PC-9 (cell line): ENCODE measurements at regions not wholly inside any gene's neighbourhood (a gene's known extent, or its start where the extent isn't known, plus 50 kb on each side); places are given as distances from the start of the nearest gene placed in this dataset.

ENCODE experiments used
- BruUV-seq: library from RNA; stranded (reverse); fragments of 400-500 nt; replicated peaks from 2 replicates; lab custom pipeline; 2021; lab: Mats Ljungman, UMichigan
- CTCF ChIA-PET: fragments of 300-600 bp; sonication (Branson Sonifier 250); formaldehyde crosslinking; loops from one replicate; lab custom pipeline; 2022; ENCODE audit warnings: antibody characterized with exemption; lab: Charles Lee
- POLR2A ChIA-PET: fragments of 300-600 bp; sonication (Branson Sonifier 250); formaldehyde crosslinking; loops from one replicate; lab custom pipeline; 2022; ENCODE audit warnings: antibody characterized with exemption; ENCODE audit not compliant: unreplicated experiment; lab: Charles Lee
- DNase-seq, 2 experiments: peaks; one replicate each; pipeline versions ENCODE4 v3.0.0 to v3.0.0-alpha.2; 2015 to 2022; ENCODE audit warnings: mixed read lengths in 1 of 2
- H2AFZ ChIP-seq: fragments of 200-600 bp; sonication (generic); 2 replicates; pipeline ENCODE4 v1.8.1; 2017; ENCODE audit warnings: antibody characterized with exemption
- H3F3A ChIP-seq: fragments of 200-600 bp; sonication (generic); 2 replicates; pipeline ENCODE4 v1.8.1; 2017; ENCODE audit warnings: antibody characterized with exemption, mild to moderate bottlenecking, low read depth; ENCODE audit not compliant: insufficient read depth
- H3K27ac ChIP-seq: fragments of 200-600 bp; sonication (generic); 2 replicates; pipeline ENCODE4 v1.6.1; 2016; ENCODE audit warnings: mixed run types
- H3K27me3 ChIP-seq: fragments of 200-600 bp; sonication (generic); 2 replicates; pipeline ENCODE4 v1.6.1; 2016; ENCODE audit warnings: low read depth, mixed run types; ENCODE audit not compliant: insufficient read depth
- H3K36me3 ChIP-seq: fragments of 200-600 bp; sonication (generic); 2 replicates; pipeline ENCODE4 v1.6.1; 2016; ENCODE audit warnings: low read depth, mixed run types
- H3K4me1 ChIP-seq: fragments of 200-600 bp; sonication (generic); replicated peaks from 2 replicates; pipeline ENCODE4 v1.6.1; 2016; ENCODE audit warnings: mixed run types; ENCODE audit not compliant: insufficient read depth
- H3K4me2 ChIP-seq: fragments of 200-600 bp; sonication (generic); 2 replicates; pipeline ENCODE4 v1.6.1; 2017; ENCODE audit warnings: mixed run types
- H3K4me3 ChIP-seq: fragments of 200-600 bp; sonication (generic); 2 replicates; pipeline ENCODE4 v1.6.1; 2016; ENCODE audit warnings: mixed run types
- H3K79me2 ChIP-seq: fragments of 200-600 bp; sonication (generic); 2 replicates; pipeline ENCODE4 v1.6.1; 2017; ENCODE audit warnings: low read depth, mixed run types
- H3K9me2 ChIP-seq: fragments of 200-600 bp; sonication (generic); 2 replicates; pipeline ENCODE4 v1.8.1; 2017; ENCODE audit warnings: mild to moderate bottlenecking; ENCODE audit not compliant: insufficient read depth
- H3K9me3 ChIP-seq: fragments of 200-600 bp; sonication (generic); 2 replicates; pipeline ENCODE4 v1.8.1; 2016; ENCODE audit warnings: low read depth; ENCODE audit not compliant: insufficient read depth
- H4K20me1 ChIP-seq: fragments of 200-600 bp; sonication (generic); 2 replicates; pipeline ENCODE4 v1.8.1; 2017; ENCODE audit not compliant: insufficient read depth
- CTCF ChIP-seq: fragments of 200-600 bp; sonication (generic); conservative IDR thresholded peaks from 2 replicates; pipeline ENCODE4 v1.6.1; 2017; ENCODE audit warnings: mixed run types, antibody characterized with exemption, mild to moderate bottlenecking, moderate library complexity
- EZH2 ChIP-seq: fragments of 200-600 bp; sonication (generic); IDR thresholded peaks from 2 replicates; pipeline ENCODE4 v1.8.0; 2017; ENCODE audit warnings: antibody characterized with exemption, low read depth
- intact Hi-C: fragments of 100-400 bp; cut with micrococcal nuclease; formaldehyde crosslinking; loops from one replicate; pipeline ENCODE4 v1.10.0; 2022; ENCODE audit not compliant: unreplicated experiment

- Histone ChIP-seq H3K9me3 (no peaks in the 10 kb centered on the region), H3K27ac (no peak overlapping the region), H3K27me3 (no peaks in the 10 kb centered on the region), H3K79me2 (no peaks in the 10 kb centered on the region), H3K4me3 (no peak overlapping the region), H3K4me1 (no peaks in the 10 kb centered on the region), H3K9me2 (no peaks in the 10 kb centered on the region), H4K20me1 (no peaks in the 10 kb centered on the region), H3K4me2 (no peak overlapping the region), H2AFZ (no peak overlapping the region), H3K36me3 (no peaks in the 10 kb centered on the region), H3F3A (no peaks in the 10 kb centered on the region)
- ChIA-PET POLR2A (no interaction called here), CTCF (no interaction called here)
- no TSS peak for BruUV-seq
- DNase-seq: no peak
- TF ChIP-seq CTCF (no peak), EZH2 (no peak)
- intact Hi-C loops: no loop called here
Observed at GRCh38 chr1:190717055-190717454, 239.4 kb upstream of the BRINP3 start.

- Histone ChIP-seq H3K9me2 (no peaks in the 10 kb centered on the region; the same call in 1 of the 2 replicates), H2AFZ (no peak overlapping the region), H3K4me2 (no peak overlapping the region), H3K79me2 (no peaks in the 10 kb centered on the region), H3K36me3 (no peaks in the 10 kb centered on the region), H3K27ac (no peak overlapping the region), H3K27me3 (no peaks in the 10 kb centered on the region), H4K20me1 (no peaks in the 10 kb centered on the region), H3K4me1 (no peaks in the 10 kb centered on the region), H3K4me3 (no peak overlapping the region), H3F3A (no peaks in the 10 kb centered on the region), H3K9me3 (no peaks in the 10 kb centered on the region; the same call in 1 of the 2 replicates)
- BruUV-seq: no TSS peak
- CTCF ChIA-PET: no interaction called here
- POLR2A ChIA-PET: no interaction called here
- TF ChIP-seq CTCF: no peak
- no peak for TF ChIP-seq EZH2
- intact Hi-C loops: no loop called here
- DNase-seq: no peak
Observed at GRCh38 chr1:190736971-190737590, 259.4 kb upstream of the BRINP3 start.

- no peak for DNase-seq
- CTCF ChIA-PET: no interaction called here
- Histone ChIP-seq H3K4me1 (no peaks in the 10 kb centered on the region), H3K9me3 (no peaks in the 10 kb centered on the region; the same call in 1 of the 2 replicates), H3K27me3 (no peaks in the 10 kb centered on the region), H3F3A (no peaks in the 10 kb centered on the region), H3K79me2 (no peaks in the 10 kb centered on the region), H3K4me2 (no peak overlapping the region), H3K9me2 (no peaks in the 10 kb centered on the region; the same call in 1 of the 2 replicates), H3K27ac (no peak overlapping the region), H3K36me3 (no peaks in the 10 kb centered on the region), H3K4me3 (no peak overlapping the region), H4K20me1 (no peaks in the 10 kb centered on the region), H2AFZ (no peak overlapping the region)
- intact Hi-C loops: no loop called here
- TF ChIP-seq EZH2: no peak
- TF ChIP-seq CTCF: no peak
- POLR2A ChIA-PET: no interaction called here
- no TSS peak for BruUV-seq
Observed at GRCh38 chr1:190738317-190738716, 260.7 kb upstream of the BRINP3 start.
